ENCODE measurements at regions not wholly inside any gene's neighbourhood (a gene's known extent, or its start where the extent isn't known, plus 50 kb on each side); places are given as distances from the start of the nearest gene placed in this dataset.

GRCh38 chr2:59622599-59623308, 930.7 kb downstream of the BCL11A start:
- no peak for DNase-seq

DNA sequence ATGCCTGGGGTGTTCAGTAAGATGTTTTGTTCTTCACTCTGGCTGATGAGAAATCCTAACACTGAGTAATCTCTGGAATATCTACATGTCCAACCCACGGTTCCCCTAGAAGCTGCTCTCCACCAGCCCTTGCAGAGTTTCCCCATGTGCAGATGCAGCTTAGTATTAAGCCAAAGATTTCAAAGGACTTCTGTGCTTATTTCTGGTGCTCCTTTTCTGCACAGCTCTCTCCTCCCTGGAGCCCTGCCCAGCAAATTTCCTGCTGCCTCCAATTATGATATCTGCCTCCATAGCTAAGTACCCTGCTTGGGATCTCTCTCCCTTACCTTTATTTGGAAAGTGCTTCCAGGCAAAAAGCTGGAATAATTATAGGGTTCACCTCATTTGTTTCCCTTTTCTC, 949.3 kb downstream of the BCL11A start:
- DNase-seq, result no peak

DNA sequence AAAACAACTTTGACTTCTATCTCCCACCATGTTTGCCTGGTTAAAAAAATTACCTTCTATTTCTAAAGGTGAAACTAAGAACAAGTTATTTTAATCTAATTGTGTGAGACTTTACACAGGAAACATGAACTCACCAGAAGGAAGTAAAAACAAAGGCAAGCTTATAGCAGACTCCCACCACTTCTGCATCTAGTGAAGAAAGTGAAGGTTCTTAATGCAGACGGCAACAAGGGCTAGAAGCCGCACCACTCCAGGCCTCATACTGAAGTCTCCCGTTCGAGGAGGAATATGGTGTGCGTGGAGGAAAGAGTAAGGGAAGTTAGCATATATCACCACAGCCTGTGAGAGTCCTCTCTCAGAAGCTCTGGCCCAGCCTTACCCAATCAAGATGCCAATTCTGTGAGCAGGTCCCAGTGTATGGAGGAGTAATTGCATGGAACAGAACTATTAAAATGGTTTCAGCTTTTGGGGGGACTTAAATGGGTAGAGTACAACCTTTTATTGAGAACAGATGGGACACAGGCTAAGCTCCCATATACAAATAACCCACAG, 958.7 kb downstream of the BCL11A start:
- no peak for DNase-seq

DNA sequence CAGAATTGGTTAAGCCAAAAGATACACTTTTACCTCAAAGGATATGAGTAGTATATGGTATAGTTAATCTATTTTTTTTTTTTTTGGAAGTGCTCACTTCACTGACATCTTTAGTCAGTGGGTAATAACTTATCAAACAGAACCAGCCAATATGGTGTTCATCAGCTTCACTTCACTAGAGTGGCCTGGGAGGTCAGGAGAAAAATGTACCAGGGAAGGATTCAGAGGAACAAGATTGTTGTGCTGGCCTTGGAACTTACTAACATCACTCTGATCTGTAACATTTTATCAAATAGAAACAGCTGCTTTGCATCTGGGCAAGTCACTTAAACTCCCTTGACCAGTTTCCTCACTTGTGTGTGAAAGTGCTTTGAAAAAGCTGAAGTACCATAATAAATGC, 962.7 kb downstream of the BCL11A start:
- no peak for DNase-seq

- DNase-seq, result no peak
These were observed 963.6 kb downstream of the BCL11A start for GRCh38 chr2:59589881-59590280.

GRCh38 chr2:59588286-59588685, 965.2 kb downstream of the BCL11A start:
- DNase-seq, result no peak

DNA sequence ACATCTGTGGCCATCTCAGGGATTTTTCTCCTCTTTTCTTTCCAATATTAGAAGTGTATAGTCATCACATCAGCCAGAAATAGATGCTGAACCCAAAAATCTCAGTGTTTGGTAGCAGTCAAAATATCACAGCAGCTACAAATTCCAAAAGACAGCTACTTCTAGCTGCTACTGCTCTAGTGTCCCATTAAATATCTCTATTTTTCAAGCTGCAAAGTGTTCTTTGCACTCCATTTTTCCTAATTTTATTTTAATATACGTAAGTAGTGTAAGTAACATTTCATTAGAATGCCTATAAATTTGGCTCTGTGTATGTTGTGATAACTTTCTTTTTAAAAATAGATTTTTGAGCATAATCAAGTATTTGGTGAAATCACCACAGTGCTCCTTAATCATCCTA, 967.3 kb downstream of the BCL11A start:
- no peak for DNase-seq

GRCh38 chr2:59585655-59586054, 967.8 kb downstream of the BCL11A start:
- no peak for DNase-seq

- DNase-seq, result no peak
These were observed 968.5 kb downstream of the BCL11A start for GRCh38 chr2:59584958-59585357.

DNA sequence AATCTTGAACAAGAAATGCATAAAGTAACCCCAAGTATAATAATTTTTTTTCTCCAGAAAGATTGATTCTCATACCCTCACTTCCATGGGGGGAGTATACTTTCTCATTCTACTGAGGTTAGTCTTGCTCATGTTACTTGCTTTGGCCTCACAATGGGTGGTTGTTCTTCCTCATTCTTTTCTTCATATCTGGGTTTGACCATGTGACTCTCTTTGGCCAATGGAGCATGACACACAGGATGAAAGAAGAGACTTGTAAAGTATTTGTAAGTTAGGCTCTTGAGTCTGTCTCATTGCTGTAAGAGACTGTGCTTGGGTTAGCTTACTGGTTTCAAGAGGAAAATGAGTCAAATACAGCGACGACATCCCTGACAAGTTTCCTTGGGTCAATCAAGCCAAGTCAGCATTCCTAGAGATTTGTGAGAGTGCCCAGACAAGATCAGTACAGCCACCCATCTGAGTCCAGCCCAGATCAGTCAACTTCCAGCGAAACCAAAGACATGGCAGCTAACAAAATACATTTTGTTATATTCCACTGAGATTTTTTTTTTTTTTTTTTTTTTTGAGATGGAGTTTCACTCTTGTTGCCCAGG, 970.2 kb downstream of the BCL11A start:
- DNase-seq, result no peak

DNA sequence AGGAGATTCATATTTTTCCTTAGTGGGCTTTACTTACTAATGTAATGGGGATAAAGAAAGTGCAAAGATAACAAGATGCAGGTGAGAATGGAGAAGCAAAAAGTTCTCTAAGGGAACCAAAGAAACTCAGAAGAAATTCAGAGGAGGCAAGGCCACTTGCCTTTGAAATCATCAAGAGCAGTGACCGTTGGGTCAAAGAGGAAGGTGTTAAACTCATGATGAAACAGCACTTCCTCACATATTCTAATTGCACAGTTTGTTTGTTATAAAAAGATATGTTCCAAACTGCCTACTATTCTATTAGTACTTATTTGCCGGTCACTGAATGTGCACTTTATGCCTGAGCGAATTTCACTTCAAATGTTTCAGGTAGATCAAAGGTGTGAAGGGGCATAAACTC, 975.1 kb downstream of the BCL11A start:
- DNase-seq, result no peak

- DNase-seq, result no peak
These were observed 978.3 kb downstream of the BCL11A start for GRCh38 chr2:59575191-59575590.

- no peak for DNase-seq
These were observed 981.2 kb downstream of the BCL11A start for GRCh38 chr2:59572227-59572626.

GRCh38 chr2:59570818-59571217, 982.6 kb downstream of the BCL11A start:
- DNase-seq, result no peak

GRCh38 chr2:59569124-59569523, 984.3 kb downstream of the BCL11A start:
- DNase-seq, result no peak

- no peak for DNase-seq
These were observed 985.0 kb downstream of the BCL11A start for GRCh38 chr2:59568461-59568860.

DNA sequence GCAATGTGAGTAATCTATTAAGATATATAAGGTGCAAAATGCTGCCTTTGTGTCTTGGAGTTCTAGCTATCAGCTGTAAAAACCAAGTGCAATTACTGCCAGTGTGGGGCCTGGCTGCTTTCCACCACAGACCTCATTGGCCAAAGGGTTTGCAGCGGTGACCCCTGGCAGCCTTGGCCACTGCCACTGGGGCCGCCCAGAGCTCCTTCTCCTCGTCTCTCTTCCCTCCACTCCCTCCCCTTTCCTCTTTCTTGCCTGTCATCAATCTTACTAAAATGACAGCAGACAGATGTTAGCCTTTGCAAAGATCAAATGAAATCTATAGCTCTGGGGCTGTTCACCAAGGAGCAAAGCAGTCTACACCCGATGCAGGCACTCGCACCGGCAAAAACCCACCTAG, 986.3 kb downstream of the BCL11A start:
- no peak for DNase-seq

- no peak for DNase-seq
These were observed 986.7 kb downstream of the BCL11A start for GRCh38 chr2:59566739-59567138.

DNA sequence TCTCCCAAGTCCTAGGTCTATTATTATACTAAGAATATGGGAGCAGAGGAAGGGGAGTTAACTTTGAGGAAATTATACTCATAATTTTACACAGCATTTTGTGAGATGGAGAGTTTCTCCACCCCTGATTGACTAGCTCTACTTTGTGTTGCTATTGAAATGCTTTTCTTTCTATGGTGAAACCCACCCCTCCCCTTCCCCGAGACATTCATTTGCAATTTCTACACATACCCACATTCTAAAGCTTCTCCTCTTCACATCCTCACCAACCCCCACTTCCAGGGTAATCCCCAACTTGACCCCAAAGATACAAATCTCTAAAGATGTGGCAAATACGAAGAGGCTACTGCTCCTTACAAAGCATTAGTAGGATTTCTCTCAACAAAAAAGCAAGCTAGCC, 992.2 kb downstream of the BCL11A start:
- DNase-seq, result no peak

DNA sequence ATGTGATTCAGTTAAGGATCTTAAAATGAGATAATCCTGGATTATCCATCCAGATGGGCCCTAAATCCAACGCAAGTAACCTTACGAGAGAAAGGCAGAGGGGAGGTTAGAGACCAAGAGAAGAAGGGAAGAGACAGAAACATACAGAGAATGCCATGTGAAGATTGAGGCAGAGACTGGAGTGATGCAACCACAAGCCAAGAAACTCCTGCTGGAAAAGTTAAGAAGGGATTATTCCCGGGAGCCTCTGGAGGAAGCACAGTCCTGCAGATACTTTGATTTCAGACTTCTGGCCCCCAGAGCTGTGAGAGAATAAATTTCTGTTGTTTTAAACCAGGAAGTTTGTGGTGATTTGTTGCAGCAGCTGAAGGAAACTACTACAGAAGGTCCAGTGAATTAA, 992.7 kb downstream of the BCL11A start:
- no peak for DNase-seq

DNA sequence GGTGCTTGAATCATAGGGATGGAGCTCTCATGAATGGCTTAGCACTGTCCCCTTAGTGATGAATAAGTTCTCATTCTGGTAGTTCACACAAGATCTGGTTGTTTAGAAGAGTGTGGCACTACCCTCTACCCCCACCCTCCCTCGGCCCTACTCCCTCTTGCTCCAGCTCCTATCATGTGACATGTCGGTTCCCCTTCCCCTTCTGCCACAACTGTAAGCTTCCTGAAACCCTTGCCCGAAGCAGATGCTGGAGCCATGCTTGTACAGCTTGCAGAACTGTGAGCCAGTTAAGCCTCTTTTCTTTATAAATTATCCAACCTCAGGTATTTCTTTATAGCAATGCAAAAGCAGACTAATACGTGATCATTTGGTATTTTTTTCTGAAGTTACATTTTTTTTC, 1012.6 kb downstream of the BCL11A start:
- DNase-seq, result no peak

GRCh38 chr2:59538398-59538911, 1015.0 kb downstream of the BCL11A start:
- DNase-seq, result no peak

DNA sequence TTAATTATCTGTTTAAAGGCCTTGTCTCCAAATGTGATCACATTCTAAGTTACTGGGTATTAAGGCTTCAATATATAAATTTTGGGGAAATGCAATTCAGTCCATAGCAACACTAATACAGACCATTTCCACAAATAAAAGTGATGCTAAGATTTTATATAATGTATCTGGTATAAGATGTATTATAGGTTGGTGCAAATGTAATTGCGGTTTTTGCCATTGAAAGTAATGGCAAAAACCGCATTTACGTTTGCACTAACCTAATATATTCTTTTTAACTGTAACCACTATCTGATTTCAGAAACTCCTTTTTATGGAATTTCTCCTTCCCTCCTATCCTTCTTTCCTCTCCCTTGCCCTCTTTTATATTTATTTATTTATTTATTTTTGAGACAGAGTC, 1020.6 kb downstream of the BCL11A start:
- no peak for DNase-seq

- DNase-seq, result no peak
These were observed 1023.2 kb downstream of the BCL11A start for GRCh38 chr2:59530258-59530657.

DNA sequence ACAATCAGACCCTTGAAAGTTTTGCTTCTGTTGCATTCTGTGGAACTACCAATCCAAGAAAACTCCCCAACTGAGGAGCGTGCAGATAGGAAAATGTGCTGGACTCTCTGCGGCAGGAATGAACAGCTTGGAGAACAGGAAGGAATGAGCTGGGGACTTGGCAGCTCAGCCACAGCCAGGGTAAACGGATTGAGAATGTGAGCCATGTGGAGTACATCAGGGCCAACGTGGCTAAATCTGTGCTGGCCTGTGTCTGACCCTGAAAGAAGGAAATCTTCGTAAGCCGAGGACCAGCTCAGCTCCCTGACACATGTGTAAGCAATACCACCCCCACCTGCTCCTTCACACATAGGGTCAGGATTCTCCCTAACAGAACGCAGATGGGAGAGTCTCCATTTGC, 1023.7 kb downstream of the BCL11A start:
- no peak for DNase-seq

Measured in CD4-positive, alpha-beta T cell treated with Interleukin-17A for 4 hours (primary cell).